GM23248 (cell line): ENCODE measurements at regions not wholly inside any gene's neighbourhood (a gene's known extent, or its start where the extent isn't known, plus 50 kb on each side); places are given as distances from the start of the nearest gene placed in this dataset.

Experiments used
- EZH2 ChIP-seq: fragments of 200-600 bp; sonication (generic); IDR thresholded peaks from 2 replicates; pipeline ENCODE4 v1.6.1; 2018; ENCODE audit warnings: antibody characterized with exemption, mild to moderate bottlenecking; ENCODE audit not compliant: insufficient read depth, poor library complexity, severe bottlenecking
- EZH2phosphoT487 ChIP-seq: fragments of 200-600 bp; sonication (generic); IDR thresholded peaks from 2 replicates; pipeline ENCODE4 v1.6.1; 2018; ENCODE audit warnings: antibody characterized with exemption, moderate library complexity, mild to moderate bottlenecking, low read depth; ENCODE audit not compliant: insufficient read depth

GRCh38 chr12:54719691-54720090 lies 71.5 kb upstream of the DCD start:
- TF ChIP-seq EZH2, result no peak
- no peak for TF ChIP-seq EZH2phosphoT487
